ENCODE measurements at regions not wholly inside any gene's neighbourhood (a gene's known extent, or its start where the extent isn't known, plus 50 kb on each side); places are given as distances from the start of the nearest gene placed in this dataset.

GRCh38 chrX:120791013-120791643, 84.5 kb downstream of the CT47B1 start:
- TF ChIP-seq POLR2A (IDR thresholded peaks at IDR 0.05; ENCODE audit: low read length) (no peak), GATA1 (IDR thresholded peaks at IDR 0.05; ENCODE audit: low read depth, low read length) (no peak)

Data from erythroblast (primary cell).